MM.1S (cell line): ENCODE measurements at regions not wholly inside any gene's neighbourhood (a gene's known extent, or its start where the extent isn't known, plus 50 kb on each side); places are given as distances from the start of the nearest gene placed in this dataset.

Experiments used
- DNase-seq: peaks from one replicate; pipeline ENCODE4 v3.0.0-alpha.2; 2015
- H2AFZ ChIP-seq: fragments of 300-600 bp; sonication (generic); 2 replicates; pipeline ENCODE4 v1.6.0; 2016; ENCODE audit warnings: antibody characterized with exemption, low read length
- H3F3A ChIP-seq: fragments of 300-600 bp; sonication (generic); 2 replicates; pipeline ENCODE4 v1.6.1; 2016; ENCODE audit warnings: mild to moderate bottlenecking, antibody characterized with exemption, low read length, moderate library complexity, mixed read lengths; ENCODE audit not compliant: insufficient read depth
- H3K27ac ChIP-seq: fragments of 300-600 bp; sonication (generic); 2 replicates; pipeline ENCODE4 v1.5.1; 2016; ENCODE audit warnings: mild to moderate bottlenecking, low read length
- H3K27me3 ChIP-seq: fragments of 300-600 bp; sonication (generic); replicated peaks from 2 replicates; pipeline ENCODE4 v1.6.0; 2016; ENCODE audit warnings: low read length; ENCODE audit not compliant: insufficient read depth
- H3K36me3 ChIP-seq: fragments of 300-600 bp; sonication (generic); replicated peaks from 2 replicates; pipeline ENCODE4 v1.6.1; 2016; ENCODE audit warnings: mild to moderate bottlenecking, low read length, mixed read lengths; ENCODE audit not compliant: insufficient read depth
- H3K4me1 ChIP-seq: fragments of 300-600 bp; sonication (generic); 2 replicates; pipeline ENCODE4 v1.6.1; 2016; ENCODE audit warnings: low read length, mixed read lengths
- H3K4me2 ChIP-seq: fragments of 300-600 bp; sonication (generic); 2 replicates; pipeline ENCODE4 v1.6.0; 2016; ENCODE audit warnings: low read depth, low read length
- H3K4me3 ChIP-seq: fragments of 300-600 bp; sonication (generic); 2 replicates; pipeline ENCODE4 v1.5.1; 2016; ENCODE audit warnings: low read length, mixed read lengths
- H3K79me2 ChIP-seq: fragments of 300-600 bp; sonication (generic); 2 replicates; pipeline ENCODE4 v1.6.1; 2016; ENCODE audit warnings: mixed run types, low read length, mixed read lengths
- H3K9ac ChIP-seq: fragments of 300-600 bp; sonication (generic); 2 replicates; pipeline ENCODE4 v1.6.1; 2016; ENCODE audit warnings: low read length, mixed read lengths
- H3K9me2 ChIP-seq: fragments of 300-600 bp; sonication (generic); replicated peaks from 2 replicates; pipeline ENCODE4 v1.6.1; 2016; ENCODE audit warnings: mild to moderate bottlenecking, low read length, mixed read lengths; ENCODE audit not compliant: insufficient read depth
- H3K9me3 ChIP-seq: fragments of 300-600 bp; sonication (generic); replicated peaks from 2 replicates; pipeline ENCODE4 v1.6.1; 2016; ENCODE audit warnings: mild to moderate bottlenecking, low read length, mixed read lengths; ENCODE audit not compliant: insufficient read depth
- H4K20me1 ChIP-seq: fragments of 300-600 bp; sonication (generic); 2 replicates; pipeline ENCODE4 v1.6.1; 2016; ENCODE audit warnings: mild to moderate bottlenecking, low read length, moderate library complexity, mixed read lengths; ENCODE audit not compliant: insufficient read depth
- EZH2 ChIP-seq: fragments of 300-600 bp; sonication (generic); optimal IDR thresholded peaks from 2 replicates; pipeline ENCODE3; 2017; ENCODE audit warnings: low read depth, mild to moderate bottlenecking, antibody characterized with exemption, low read length, mixed read lengths
- EZH2phosphoT487 ChIP-seq: fragments of 300-600 bp; sonication (generic); IDR thresholded peaks from 2 replicates; pipeline ENCODE4 v1.6.1; 2018; ENCODE audit warnings: antibody characterized with exemption, low read length
- TF ChIP-seq, protein P1 (sequence below): fragments of 300-600 bp; sonication (generic); IDR thresholded peaks from 2 replicates; pipeline ENCODE4 v1.5.1; 2016; ENCODE audit warnings: antibody characterized with exemption, low read length, mixed read lengths

DNA sequence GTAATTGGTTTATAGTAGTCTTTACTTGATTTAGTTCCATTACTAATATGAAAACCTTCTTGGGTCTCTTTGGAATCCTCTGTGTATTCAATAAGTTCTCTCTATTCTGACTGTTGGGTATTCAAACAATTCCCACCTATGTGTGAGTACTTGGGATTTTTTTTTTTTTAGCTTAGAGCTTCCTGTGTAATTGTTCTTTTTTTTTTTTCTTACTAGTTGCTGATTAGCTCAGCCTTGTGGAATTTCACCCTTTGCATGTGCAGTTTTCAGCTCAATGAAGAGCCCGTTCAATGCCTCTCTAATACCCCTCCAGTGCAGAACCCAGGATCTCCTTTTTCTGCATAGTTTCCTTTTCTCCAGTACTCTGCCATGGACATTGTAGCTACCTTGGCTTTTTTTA lies 339.1 kb upstream of the GALNT5 start:
- Histone ChIP-seq H3K9ac (no peak overlapping the region), H3K9me2 (no peaks in the 10 kb centered on the region), H3K79me2 (no peaks in the 10 kb centered on the region), H3K36me3 (no peaks in the 10 kb centered on the region), H3K27ac (no peak overlapping the region), H3K4me1 (no peaks in the 10 kb centered on the region), H4K20me1 (no peaks in the 10 kb centered on the region), H3K27me3 (no peaks in the 10 kb centered on the region), H3K9me3 (no peaks in the 10 kb centered on the region), H3K4me2 (no peak overlapping the region), H3K4me3 (no peak overlapping the region), H3F3A (no peaks in the 10 kb centered on the region), H2AFZ (no peak overlapping the region)
- no peak for TF ChIP-seq EZH2
- TF ChIP-seq, protein P1, sequence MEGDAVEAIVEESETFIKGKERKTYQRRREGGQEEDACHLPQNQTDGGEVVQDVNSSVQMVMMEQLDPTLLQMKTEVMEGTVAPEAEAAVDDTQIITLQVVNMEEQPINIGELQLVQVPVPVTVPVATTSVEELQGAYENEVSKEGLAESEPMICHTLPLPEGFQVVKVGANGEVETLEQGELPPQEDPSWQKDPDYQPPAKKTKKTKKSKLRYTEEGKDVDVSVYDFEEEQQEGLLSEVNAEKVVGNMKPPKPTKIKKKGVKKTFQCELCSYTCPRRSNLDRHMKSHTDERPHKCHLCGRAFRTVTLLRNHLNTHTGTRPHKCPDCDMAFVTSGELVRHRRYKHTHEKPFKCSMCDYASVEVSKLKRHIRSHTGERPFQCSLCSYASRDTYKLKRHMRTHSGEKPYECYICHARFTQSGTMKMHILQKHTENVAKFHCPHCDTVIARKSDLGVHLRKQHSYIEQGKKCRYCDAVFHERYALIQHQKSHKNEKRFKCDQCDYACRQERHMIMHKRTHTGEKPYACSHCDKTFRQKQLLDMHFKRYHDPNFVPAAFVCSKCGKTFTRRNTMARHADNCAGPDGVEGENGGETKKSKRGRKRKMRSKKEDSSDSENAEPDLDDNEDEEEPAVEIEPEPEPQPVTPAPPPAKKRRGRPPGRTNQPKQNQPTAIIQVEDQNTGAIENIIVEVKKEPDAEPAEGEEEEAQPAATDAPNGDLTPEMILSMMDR: no peak
- no peak for TF ChIP-seq EZH2phosphoT487
- DNase-seq: no peak

DNA sequence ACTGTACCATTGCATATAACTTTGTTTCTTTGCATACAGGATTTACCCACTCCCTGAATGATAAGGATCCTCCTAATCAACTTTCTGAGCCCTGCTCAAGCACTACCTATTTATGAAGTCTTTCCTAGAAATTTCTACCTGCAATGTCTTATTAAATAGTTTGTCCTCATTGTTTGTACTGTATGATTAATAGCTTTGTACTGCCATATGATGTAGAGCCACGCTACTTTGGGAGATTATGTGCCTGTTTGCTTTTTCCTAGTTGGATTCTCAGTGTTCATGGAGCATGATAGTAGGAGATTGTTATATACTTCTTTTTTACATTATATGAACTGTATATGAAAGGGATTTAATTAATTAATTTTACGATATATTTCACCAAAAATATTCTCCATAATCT lies 327.1 kb upstream of the GALNT5 start:
- H3K36me3 ChIP-seq: no peaks in the 10 kb centered on the region
- H4K20me1 ChIP-seq: no peaks in the 10 kb centered on the region
- DNase-seq: no peak
- no peak overlapping the region for H2AFZ ChIP-seq
- H3K4me3 ChIP-seq: no peak overlapping the region
- H3K9me3 ChIP-seq: no peaks in the 10 kb centered on the region
- H3K27me3 ChIP-seq: no peaks in the 10 kb centered on the region
- H3K4me2 ChIP-seq: no peak overlapping the region
- no peak overlapping the region for H3K27ac ChIP-seq
- H3K4me1 ChIP-seq: no peaks in the 10 kb centered on the region
- H3K9ac ChIP-seq: no peak overlapping the region
- TF ChIP-seq EZH2 (no peak), EZH2phosphoT487 (no peak)
- TF ChIP-seq, protein P1: no peak
- H3K79me2 ChIP-seq: no peaks in the 10 kb centered on the region
- no peaks in the 10 kb centered on the region for H3K9me2 ChIP-seq
- no peaks in the 10 kb centered on the region for H3F3A ChIP-seq

DNA sequence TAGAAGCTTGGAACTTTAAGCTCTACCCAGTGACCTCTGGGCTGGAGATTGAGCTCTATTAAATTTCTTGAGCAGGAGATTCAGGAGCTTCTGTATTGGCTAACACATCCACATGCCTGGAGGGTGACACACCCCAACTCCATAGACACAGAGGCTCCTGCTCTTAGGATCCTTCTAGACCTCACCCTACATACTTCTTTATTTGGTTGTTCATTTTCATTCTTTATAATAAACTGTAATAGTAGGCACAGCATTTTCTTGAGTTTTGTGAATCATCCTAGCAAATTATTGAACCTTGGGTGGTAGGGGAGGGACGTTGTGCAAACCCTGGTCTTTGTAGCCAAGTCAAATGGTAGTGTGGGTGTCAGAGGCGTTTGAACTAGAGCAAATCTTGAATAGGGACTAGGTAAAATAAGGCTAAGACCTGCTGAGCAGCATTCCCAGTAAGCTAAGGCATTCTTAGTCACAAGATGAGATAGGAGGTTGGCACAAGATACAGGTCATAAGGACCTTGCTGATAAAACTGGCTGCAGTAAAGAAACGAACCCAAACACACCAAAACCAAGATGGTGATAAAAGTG lies 323.8 kb upstream of the GALNT5 start:
- H3K36me3 ChIP-seq: no peaks in the 10 kb centered on the region
- no peaks in the 10 kb centered on the region for H3K4me1 ChIP-seq
- TF ChIP-seq EZH2: no peak
- TF ChIP-seq, protein P1: no peak
- TF ChIP-seq EZH2phosphoT487: no peak
- no peaks in the 10 kb centered on the region for H3F3A ChIP-seq
- H3K27ac ChIP-seq: no peak overlapping the region
- H3K79me2 ChIP-seq: no peaks in the 10 kb centered on the region
- DNase-seq: no peak
- no peaks in the 10 kb centered on the region for H3K27me3 ChIP-seq
- no peak overlapping the region for H3K4me3 ChIP-seq
- H3K9ac ChIP-seq: no peak overlapping the region
- no peak overlapping the region for H3K4me2 ChIP-seq
- H2AFZ ChIP-seq: no peak overlapping the region
- no peaks in the 10 kb centered on the region for H3K9me2 ChIP-seq
- H3K9me3 ChIP-seq: no peaks in the 10 kb centered on the region
- H4K20me1 ChIP-seq: no peaks in the 10 kb centered on the region
